Peyer's patch (tissue), 4 donors: ENCODE measurements at regions not wholly inside any gene's neighbourhood (a gene's known extent, or its start where the extent isn't known, plus 50 kb on each side); places are given as distances from the start of the nearest gene placed in this dataset.

Source experiments
- DNase-seq, 3 donors: peaks; one replicate each; pipeline ENCODE4 v3.0.0-alpha.2; 2017 to 2019
- H3K27ac ChIP-seq, 4 donors: fragments of 200-600 bp; sonication (generic); one replicate each; pipeline ENCODE4 v1.5.1; 2016 to 2019
- H3K27me3 ChIP-seq, 2 donors: fragments of 200-600 bp; sonication (generic); one replicate each; pipeline ENCODE4 v1.5.1; 2019
- H3K36me3 ChIP-seq, 3 donors: fragments of 200-600 bp; sonication (generic); one replicate each; pipeline ENCODE4 v1.5.1; 2016 to 2019
- H3K4me1 ChIP-seq, 4 donors: fragments of 200-600 bp; sonication (generic); one replicate each; pipeline ENCODE4 v1.5.1; 2016 to 2019
- H3K4me3 ChIP-seq, 4 donors: fragments of 200-600 bp; sonication (generic); 1 replicate in 3 of 4; 2 replicates in 1 of 4; pipeline ENCODE4 v1.5.1; 2016 to 2019; ENCODE audit warnings: mild to moderate bottlenecking in 1 of 4
- H3K9me3 ChIP-seq, 4 donors: fragments of 200-600 bp; sonication (generic); one replicate each; pipeline ENCODE4 v1.5.1; 2016 to 2019; ENCODE audit warnings: mild to moderate bottlenecking in 1 of 4
- POLR2A ChIP-seq, 2 donors: fragments of 450-650 bp; IDR thresholded peaks; one replicate each; pipeline ENCODE4 v1.5.1; 2017; ENCODE audit warnings: antibody characterized with exemption in 2 of 2, mild to moderate bottlenecking in 2 of 2, moderate library complexity in 2 of 2
- TF ChIP-seq, protein P1 (sequence below), 6 experiments: fragments of 450-650 bp in 4 of 6; fragments of 200-600 bp in 2 of 6; sonication (generic) in 1 of 6; IDR thresholded peaks; one replicate each; pipeline ENCODE4 v1.5.1; 2017 to 2019; ENCODE audit warnings: antibody characterized with exemption in 6 of 6, mild to moderate bottlenecking in 3 of 6, moderate library complexity in 1 of 6

DNA sequence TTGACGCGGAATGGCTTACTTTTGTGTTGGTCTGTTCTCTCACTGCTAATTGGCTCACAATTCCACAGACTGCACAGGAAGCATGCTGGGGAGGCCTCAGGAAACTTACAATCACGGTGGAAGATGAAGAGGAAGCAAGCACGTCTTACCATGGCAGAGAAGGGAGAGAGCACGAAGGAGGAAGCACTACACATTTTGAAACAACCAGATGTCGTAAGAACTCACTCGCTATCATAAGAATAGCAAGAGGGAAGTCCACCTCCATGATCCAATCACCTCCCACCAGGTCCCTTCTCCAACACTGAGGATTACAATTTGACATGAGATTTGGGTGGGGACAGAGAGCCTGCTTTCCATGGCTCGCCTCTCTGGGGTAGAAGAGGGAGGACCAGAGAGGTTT lies 106.2 kb downstream of the KCNF1 start:
- no peaks in the 10 kb centered on the region for H3K9me3 ChIP-seq
- no peak overlapping the region for H3K27ac ChIP-seq
- H3K4me3 ChIP-seq = no peak overlapping the region
- no peak for TF ChIP-seq POLR2A (IDR thresholded peaks at IDR 0.05)
- TF ChIP-seq, protein P1, sequence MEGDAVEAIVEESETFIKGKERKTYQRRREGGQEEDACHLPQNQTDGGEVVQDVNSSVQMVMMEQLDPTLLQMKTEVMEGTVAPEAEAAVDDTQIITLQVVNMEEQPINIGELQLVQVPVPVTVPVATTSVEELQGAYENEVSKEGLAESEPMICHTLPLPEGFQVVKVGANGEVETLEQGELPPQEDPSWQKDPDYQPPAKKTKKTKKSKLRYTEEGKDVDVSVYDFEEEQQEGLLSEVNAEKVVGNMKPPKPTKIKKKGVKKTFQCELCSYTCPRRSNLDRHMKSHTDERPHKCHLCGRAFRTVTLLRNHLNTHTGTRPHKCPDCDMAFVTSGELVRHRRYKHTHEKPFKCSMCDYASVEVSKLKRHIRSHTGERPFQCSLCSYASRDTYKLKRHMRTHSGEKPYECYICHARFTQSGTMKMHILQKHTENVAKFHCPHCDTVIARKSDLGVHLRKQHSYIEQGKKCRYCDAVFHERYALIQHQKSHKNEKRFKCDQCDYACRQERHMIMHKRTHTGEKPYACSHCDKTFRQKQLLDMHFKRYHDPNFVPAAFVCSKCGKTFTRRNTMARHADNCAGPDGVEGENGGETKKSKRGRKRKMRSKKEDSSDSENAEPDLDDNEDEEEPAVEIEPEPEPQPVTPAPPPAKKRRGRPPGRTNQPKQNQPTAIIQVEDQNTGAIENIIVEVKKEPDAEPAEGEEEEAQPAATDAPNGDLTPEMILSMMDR (IDR thresholded peaks at IDR 0.05) = no peak
- no peaks in the 10 kb centered on the region for H3K4me1 ChIP-seq
- no peaks in the 10 kb centered on the region for H3K36me3 ChIP-seq
- DNase-seq = no peak
- H3K27me3 ChIP-seq = no peaks in the 10 kb centered on the region

DNA sequence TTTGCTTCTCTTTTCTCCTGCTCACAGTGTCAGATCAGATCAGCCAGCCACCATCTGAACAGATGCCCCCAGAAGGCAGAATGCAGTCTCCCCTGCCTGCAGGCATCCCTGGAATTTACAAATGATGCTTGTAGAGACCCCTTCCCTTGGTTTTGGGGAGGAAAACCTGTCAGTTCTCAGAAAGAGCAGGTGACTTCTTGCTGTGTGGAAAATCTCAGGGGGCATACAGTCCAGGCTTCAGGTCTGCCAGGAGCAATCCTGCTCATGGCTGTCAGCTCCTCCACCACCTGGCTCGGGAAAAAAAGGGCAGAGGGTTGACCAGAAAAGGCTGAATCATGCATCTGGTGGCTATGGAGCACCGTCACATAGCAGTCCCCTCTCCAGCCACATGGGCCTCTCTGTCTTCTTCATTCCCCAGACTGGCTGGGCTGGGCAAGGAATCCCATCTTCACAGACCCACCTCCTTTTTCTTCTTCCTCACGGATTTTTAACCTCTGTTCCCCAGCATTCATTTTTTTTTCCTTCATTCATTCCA lies 107.0 kb downstream of the KCNF1 start:
- Histone ChIP-seq H3K4me1 (no peaks in the 10 kb centered on the region), H3K27me3 (no peaks in the 10 kb centered on the region), H3K9me3 (no peaks in the 10 kb centered on the region), H3K36me3 (no peaks in the 10 kb centered on the region), H3K27ac (no peak overlapping the region), H3K4me3 (no peak overlapping the region)
- DNase-seq = no peak
- TF ChIP-seq, protein P1 (IDR thresholded peaks at IDR 0.05) = no peak
- TF ChIP-seq POLR2A (IDR thresholded peaks at IDR 0.05) = no peak

DNA sequence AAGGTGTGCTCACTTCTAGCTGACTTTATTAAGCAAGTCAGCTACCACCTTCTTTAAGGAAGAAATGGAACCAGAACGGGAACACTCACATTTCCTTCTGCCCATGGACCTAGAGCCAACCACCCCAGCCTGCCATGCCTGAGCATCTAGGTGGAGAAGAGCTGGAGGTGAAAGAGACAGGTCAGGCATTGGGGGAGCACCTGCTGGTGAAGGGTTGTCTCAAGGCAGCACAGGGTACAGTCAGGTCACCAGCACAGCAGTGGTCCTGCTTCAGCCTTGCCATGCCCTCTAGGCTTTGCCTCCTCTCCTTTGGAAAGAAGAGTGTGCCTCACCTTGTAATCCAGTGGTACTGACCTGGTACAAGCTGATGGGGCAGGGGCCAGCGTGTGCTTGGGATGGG lies 107.9 kb downstream of the KCNF1 start:
- Histone ChIP-seq H3K27ac (no peak overlapping the region), H3K4me1 (no peaks in the 10 kb centered on the region), H3K4me3 (no peak overlapping the region), H3K27me3 (no peaks in the 10 kb centered on the region), H3K36me3 (no peaks in the 10 kb centered on the region), H3K9me3 (no peaks in the 10 kb centered on the region)
- TF ChIP-seq, protein P1 (IDR thresholded peaks at IDR 0.05) = no peak
- no peak for TF ChIP-seq POLR2A (IDR thresholded peaks at IDR 0.05)
- no peak for DNase-seq

DNA sequence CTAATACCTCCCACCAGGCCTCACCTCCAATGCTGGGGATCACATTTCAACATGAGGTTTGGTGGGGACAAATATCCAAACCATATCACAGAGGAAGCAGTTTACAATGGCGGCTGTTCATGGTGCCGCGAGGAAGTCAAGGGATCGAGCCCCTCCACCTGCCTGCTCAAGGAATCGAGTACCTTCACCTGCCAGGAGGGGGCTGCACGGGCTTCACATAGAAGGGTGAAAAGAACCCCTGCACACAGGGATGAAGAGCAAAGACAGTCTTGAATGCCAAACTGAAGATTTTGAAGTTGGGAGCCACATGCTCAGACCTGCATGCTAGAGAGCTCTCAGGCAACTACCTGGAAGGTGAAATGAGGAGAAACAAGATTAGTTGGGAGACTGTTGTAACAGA lies 110.3 kb downstream of the KCNF1 start:
- H3K36me3 ChIP-seq = no peaks in the 10 kb centered on the region
- no peak for DNase-seq
- no peaks in the 10 kb centered on the region for H3K9me3 ChIP-seq
- H3K4me1 ChIP-seq = no peaks in the 10 kb centered on the region
- no peaks in the 10 kb centered on the region for H3K27me3 ChIP-seq
- TF ChIP-seq, protein P1 (IDR thresholded peaks at IDR 0.05) = no peak
- no peak for TF ChIP-seq POLR2A (IDR thresholded peaks at IDR 0.05)
- H3K4me3 ChIP-seq = no peak overlapping the region
- H3K27ac ChIP-seq = no peak overlapping the region

DNA sequence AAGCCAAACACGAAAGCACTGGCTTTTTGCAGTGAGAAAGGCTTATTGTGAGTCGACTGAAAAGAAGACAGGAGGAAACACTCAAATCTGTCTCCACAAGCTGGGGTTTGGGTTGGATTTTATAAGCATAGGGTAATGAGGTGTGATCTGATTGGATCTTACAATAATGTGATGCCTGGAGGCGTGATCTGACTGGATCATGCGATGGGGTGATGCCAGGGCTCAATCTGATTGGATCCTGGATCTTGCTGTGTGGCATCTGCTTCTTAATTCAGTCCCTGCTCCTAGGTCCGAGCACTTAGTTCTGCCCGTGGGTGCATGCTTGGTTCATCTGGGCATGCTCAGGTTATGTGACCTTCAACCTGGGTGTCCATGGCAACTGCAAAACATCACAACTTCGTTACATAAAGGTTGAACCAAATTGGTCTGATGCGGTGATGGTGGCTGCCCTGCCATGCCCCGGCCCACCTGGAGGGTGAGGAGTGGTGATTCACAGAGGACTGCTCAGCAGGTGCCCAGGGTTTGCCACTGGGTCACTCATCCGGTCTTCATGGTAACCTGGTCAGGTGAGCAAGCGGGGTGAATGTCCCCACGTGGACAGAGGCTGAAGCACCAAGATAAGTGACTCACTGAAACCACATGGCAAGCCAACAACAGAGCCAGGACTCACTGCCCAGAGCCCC lies 111.0 kb downstream of the KCNF1 start:
- no peaks in the 10 kb centered on the region for H3K4me1 ChIP-seq
- no peak for DNase-seq
- no peak for TF ChIP-seq POLR2A (IDR thresholded peaks at IDR 0.05)
- TF ChIP-seq, protein P1 (IDR thresholded peaks at IDR 0.05) = no peak

More for the DNA sequence above, 111.0 kb downstream of the KCNF1 start:
- Histone ChIP-seq H3K27me3 (no peaks in the 10 kb centered on the region), H3K9me3 (no peaks in the 10 kb centered on the region), H3K27ac (no peak overlapping the region), H3K4me3 (no peak overlapping the region), H3K36me3 (no peaks in the 10 kb centered on the region)
